ENCODE measurements at regions not wholly inside any gene's neighbourhood (a gene's known extent, or its start where the extent isn't known, plus 50 kb on each side); places are given as distances from the start of the nearest gene placed in this dataset.
"Not testable (repeated sequence)": the region's sequence is repeated elsewhere in the genome, so short reads cannot be mapped to it uniquely, and the experiment has no call there.

GRCh38 chr12:107511292-107511691, 174.3 kb upstream of the PWP1 start:
- DNase-seq = no peak

DNA sequence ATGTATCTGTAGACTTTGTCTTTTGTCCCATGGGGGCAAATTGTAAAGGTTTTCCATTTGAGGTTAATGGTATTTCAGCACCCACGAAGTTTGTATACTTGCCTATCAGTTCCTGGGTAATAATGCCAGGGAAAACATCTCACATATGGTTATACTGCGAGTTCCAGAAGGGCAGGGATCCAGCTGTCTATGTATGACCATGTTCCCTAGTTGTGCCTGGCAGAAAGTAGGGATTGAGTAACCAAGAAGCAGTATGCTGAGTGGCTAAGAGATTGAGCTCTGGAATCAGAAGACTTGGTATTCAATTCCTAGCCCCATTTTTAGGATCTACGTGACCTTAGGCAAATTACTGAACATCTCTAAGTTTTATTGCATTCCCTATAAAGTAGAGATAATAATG, 173.2 kb upstream of the PWP1 start:
- no peak for DNase-seq

GRCh38 chr12:107513184-107513583, 172.4 kb upstream of the PWP1 start:
- no peak for DNase-seq

DNA sequence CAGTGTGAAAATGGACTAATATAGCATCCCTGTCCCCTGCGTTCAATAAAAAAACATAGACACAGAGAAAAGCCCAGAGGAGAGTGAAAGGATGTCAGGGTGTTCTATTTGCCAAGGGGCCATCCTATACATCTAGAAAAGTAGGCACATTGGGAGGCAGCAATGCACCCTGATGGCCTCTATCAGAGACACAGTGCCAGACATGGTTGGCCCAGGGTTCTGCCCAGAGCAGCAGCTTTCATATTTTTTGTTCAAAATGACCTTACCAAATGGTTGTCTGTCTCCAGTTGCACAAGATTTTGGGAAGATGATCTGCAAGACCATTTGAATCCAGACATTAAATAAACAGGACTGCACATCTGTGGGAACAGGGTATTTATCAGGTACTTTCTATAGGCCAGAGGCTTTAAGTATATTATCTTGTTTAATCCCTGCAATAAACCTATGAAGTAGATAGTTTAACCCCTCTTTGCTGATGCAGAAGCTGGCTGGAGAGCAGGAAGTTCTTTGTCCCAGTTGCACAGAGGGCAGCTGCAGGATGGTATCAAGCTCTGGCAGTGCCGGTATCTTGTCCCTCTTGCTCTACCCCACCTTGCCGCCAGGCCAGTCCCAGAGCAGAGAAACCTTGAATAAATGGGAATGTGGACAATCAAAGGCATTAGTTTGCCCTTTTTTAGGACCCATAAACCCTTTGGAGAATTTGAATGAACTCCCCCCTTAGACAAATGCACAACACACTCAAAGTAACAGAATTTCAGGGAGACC, 171.8 kb upstream of the PWP1 start:
- DNase-seq = no peak

DNA sequence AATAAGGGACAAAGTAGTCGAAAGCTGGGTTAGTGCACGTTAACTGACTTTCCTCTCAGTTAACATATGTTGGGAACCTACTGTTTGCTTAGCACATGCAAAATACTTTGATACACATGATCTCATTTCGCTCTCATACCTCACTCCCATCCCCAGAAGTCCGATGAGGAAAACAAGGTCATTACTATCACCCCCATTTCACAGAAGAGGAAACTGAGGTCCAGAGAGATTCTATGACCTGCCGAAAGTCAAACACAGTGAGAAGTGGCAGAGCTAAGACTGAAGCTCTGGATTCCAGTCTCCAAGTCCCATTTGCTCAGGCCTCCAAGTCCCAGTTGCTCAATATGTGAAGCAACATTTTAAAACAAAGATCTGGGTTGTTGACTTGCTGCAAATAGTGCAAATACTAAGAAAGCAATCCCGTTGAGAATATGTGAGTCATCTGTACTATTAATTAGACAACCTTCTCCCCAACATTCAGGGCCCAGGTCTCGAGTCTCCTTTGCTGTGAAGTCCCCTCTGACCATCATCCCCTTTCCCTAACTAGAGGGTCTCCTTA, 170.6 kb upstream of the PWP1 start:
- no peak for DNase-seq

- DNase-seq = peak; percentile 36
Measured at GRCh38 chr12:107515446-107515958, 170.1 kb upstream of the PWP1 start.

- not testable (repeated sequence) for DNase-seq
Measured at GRCh38 chr12:107517816-107518215, 167.8 kb upstream of the PWP1 start.

GRCh38 chr12:107518868-107519267, 166.7 kb upstream of the PWP1 start:
- no peak for DNase-seq

GRCh38 chr12:107519906-107520859, 165.4 kb upstream of the PWP1 start:
- no peak for DNase-seq

GRCh38 chr12:107521826-107522355, 163.7 kb upstream of the PWP1 start:
- no peak for DNase-seq

GRCh38 chr12:107522692-107523477, 162.7 kb upstream of the PWP1 start:
- DNase-seq = no peak

GRCh38 chr12:107523775-107524535, 161.6 kb upstream of the PWP1 start:
- DNase-seq = no peak

DNA sequence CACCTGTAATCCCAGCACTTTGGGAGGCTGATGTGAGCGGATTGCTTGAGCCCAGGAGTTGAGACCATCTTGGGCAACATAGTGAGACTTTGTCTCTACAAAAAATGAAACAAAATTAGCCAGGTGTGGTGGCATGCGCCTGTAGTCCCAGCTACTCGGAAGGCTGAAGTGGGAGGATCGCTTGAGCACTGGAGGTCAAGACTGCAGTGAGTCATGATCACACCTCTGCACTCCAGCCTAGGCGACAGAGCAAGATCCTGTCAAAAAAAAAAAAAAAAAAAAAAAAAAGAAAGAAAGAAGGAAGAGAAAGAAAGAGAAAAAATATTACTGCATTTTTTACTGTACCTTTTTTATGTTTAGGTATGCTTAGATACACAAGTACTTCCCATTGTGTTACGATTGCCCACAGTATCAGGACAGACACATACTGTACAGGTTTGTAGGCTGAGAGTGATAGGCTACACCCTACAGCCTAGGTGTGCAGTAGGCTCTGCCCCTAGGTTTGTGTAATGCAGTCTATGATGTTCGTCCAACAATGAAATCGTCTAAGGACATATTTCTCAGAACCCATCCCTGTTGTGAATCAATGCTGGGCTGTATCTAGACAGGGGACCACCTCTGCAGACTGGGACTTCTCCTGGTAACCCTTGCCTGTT, 160.4 kb upstream of the PWP1 start:
- no peak for DNase-seq

DNA sequence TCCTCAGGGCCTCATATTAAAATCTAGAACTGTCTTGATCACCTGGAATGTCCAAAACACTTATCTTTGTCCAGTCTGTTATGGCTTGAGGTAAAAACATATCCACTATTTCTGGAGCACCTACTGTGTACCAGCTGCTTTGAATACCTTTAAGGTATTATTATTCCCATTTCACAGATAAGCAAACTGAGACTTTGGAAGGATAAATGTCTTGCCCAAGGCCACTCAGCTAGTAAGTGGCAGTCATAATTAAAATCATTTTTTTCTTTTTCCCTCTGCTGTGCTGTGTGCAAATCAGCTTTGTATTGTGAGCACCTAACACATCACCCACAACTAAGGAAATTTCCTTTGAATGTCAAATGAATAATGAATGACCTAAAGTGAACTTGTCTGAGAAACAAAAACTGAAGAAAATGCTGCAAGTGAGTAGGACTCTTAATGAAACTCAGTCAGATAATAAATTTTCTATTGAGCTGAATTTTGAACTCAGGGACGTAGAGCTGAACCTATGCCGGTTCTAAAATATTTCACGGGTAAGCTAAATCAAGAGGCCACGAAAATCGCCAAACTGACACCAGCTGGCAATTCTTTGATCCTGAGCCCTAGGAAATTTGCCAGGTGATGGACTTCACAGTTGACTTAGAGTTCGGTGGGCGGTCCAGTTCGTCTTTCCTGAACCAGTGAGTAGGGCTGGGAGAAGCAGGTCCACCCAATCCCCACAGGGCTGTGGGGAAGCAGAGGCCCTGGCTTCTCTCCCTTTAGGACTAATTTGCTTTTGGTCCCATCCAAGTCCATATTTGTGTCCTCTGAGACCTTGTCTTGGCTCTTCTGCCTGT, 159.7 kb upstream of the PWP1 start:
- DNase-seq = no peak

GRCh38 chr12:107526555-107527180, 158.9 kb upstream of the PWP1 start:
- no peak for DNase-seq

- DNase-seq = no peak
Measured at GRCh38 chr12:107528731-107529365, 156.8 kb upstream of the PWP1 start.

- DNase-seq = no peak
Measured at GRCh38 chr12:107529991-107530390, 155.6 kb upstream of the PWP1 start.

DNA sequence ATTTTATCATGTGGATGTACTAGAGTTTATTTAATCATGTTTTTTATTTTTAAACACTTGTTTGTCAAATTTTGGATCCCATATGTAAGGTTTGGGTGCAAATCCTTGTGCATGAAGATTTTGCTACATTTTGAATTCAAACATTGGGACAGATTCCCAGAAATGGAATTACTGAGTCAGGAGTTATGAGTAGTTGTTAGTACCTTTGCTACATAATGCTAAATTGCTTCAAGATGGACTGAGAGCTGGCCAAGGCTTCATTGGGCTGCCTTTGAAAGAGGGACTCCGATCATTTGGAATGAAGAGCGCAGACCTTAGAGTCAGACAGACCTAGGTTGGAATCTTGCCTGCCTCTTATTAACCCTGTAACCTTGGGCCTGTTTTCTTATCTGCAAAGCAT, 154.9 kb upstream of the PWP1 start:
- no peak for DNase-seq

DNA sequence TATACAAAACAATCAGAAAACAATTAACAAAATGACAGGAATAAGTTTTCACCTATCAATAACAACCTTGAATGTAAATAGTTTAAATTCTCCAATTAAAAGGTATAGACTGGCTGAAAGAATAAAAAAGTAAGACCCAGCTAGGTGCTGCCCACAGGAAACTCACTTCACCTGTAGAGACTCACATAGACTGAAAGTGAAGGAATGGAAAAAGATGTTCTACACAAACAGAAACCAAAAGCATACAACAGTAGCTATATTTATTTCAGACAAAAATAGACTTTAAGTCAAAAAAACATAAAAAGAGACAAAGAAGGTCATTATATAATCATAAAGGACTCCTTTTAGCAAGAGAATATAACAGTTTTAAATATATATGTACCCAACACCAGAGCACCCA, 152.4 kb upstream of the PWP1 start:
- no peak for DNase-seq
